HG03432 (cell line): ENCODE measurements at regions not wholly inside any gene's neighbourhood (a gene's known extent, or its start where the extent isn't known, plus 50 kb on each side); places are given as distances from the start of the nearest gene placed in this dataset.
"Not testable (repeated sequence)": the region's sequence is repeated elsewhere in the genome, so short reads cannot be mapped to it uniquely, and the experiment has no call there.

Source experiments
- ATAC-seq: cut with Tn5 transposase; IDR thresholded peaks from one replicate; pipeline ENCODE4 v1.9.1; 2021; ENCODE audit warnings: mild to moderate bottlenecking, moderate library complexity; ENCODE audit not compliant: unreplicated experiment

DNA sequence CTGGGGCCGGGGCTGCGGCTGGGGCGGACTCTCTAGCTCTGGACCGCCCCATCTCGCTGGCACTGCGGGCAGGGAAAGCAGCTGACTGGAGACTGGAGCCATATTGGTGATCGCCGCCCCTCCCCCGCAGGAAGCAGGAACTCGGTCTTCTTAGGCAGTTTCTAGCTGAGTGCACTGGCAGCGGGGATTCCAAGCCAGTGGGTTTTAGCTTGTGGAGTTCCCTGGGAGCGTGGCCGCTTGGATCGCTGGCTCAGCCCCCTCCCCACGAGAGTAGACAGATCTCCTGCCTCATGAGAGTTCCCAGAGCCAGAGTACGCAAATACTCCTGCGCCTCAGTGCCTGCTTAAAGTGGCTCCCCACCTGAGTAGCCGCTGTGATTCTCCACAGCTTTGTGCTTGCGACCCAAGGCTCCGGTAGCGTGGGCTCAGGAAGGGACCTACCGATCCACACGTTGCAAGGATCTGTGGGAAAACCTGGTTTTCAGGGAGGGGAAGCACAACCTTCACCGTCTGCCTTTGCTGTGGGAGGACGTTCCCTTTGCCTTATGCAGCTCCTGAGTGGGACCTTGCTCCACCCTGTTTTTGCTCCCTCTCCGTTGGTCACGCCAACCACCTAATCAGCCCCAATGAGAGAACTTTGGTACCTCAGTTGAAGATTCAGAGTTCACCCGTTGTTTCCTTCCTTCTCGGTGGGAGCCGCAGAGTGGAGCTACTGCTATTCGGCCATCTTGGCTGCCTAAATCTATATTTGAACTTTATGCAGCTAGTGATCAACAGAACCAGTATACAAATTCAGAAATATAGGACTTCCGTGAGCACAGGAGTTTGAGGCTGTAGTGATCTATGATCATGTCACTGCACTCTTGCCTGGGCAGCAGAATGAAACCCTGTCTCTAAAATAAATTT is 803.9 kb upstream of the PCDH10 start:
- no peak for ATAC-seq

DNA sequence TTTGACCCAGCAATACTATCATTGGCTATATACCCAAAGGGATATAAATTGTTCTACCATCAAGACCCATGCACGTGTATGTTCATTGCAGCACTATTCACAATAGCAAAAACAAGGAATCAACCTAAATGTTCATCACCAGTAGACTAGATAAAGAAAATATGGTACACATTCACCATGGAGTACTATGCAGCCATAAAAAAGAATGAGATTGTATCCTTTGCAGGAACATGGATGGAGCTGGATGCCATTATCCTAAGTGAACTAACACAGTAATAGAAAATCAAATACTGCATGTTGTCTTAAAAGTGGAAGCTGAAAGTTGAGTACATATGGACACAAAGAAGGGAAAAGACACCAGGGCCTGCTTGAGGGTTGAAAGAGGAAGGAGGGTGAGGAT is 803.1 kb upstream of the PCDH10 start:
- no peak for ATAC-seq

DNA sequence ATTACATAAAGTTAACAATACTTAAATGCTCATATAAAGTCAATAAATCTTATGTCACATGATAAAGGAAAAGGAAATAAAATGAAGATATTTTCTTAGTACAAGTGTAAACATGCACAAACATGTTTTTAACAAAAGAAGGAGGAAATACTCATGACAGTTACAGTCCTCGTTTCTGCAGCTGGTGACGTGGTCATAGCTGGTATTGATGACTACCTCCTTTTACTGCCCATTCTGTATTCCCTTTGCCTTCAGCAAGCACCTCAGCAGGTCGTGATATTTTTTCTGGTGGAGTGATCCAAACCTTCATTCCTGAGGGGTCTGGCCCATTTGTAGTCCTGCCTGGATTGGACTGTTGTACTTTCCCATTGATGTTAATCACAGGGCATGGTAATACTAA is 797.5 kb upstream of the PCDH10 start:
- not testable (repeated sequence) for ATAC-seq

DNA sequence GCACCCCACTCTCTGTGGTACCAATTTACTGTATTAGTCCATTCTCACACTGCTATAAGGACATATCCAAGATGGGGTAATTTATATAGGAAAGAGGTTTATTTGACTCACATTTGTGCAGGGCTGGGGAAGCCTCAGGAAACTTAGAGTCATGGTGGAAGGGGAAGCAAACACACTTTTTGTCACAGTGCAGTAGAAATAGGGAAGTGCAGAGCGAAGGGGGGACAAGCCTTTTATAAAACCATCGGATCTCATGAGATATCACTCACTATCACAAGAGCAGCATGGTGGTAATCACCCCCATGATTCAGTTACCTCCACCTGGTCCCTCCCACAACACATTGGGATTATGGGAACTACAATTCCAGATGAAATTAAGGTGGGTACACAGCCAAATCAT is 766.9 kb upstream of the PCDH10 start:
- ATAC-seq = no peak

DNA sequence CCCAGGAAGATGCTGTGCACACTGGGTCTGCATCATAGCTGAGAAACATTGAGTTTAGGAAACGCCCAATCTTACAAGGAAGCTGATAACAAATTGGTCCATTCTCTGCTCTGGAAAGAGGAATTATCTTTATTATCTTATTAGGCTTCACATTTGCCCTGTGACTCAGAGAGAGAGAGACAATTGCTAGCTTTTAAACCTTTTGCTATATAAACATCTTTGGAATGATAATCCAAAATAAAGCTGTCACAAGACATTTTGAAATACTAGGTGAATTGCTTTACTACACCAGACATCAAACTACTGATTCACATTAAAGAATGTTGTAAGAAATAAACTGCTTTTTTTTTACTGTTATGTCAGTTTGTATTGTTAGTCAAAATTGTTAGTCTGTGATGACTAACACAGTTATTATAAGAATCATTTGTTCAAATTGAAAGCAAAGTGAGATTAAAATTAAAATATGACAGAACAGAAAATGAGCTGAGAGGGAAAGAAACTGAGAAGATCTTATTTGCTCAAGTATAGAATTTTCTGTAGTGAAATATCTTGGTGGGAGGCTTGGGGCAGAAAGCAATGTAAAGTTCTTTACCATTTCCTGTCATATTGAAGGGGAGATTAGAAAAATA is 765.4 kb upstream of the PCDH10 start:
- ATAC-seq = no peak

DNA sequence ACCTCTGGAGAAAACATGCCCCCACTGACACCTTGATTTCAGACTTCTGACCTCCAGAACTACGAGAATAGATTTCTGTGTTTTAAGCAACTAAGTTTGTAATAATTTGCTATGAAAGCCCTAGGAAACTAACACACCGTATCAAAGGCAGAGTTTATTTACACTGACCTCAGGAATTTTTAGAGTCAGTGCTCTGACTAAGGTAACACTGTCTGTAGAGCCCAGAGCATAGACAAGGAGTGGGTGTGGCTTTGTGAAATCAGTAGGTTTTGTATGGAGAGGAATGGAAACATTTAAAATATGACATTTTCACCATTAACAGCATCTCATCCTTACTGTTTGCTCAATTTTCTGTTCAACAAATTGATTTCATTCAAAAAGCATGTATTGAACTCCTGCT is 764.4 kb upstream of the PCDH10 start:
- no peak for ATAC-seq

DNA sequence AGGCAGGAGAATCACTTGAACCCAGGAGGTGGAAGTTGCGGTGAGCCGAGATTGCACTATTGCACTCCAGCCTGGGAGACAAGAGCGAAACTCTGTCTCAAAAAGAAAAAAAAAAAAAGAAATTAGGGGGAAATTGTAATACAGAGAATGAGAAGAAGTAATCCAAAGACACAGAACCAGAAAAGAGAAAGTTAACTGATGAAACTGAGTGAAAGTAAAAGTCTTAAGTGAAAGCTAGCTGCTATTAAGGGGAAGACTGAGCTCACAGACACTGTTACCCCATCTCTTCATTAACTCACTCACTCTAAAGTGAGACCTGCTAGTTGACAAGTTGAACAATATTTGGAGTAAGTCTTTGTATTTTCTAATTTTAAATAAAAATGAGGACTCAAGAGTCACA is 763.0 kb upstream of the PCDH10 start:
- no peak for ATAC-seq

DNA sequence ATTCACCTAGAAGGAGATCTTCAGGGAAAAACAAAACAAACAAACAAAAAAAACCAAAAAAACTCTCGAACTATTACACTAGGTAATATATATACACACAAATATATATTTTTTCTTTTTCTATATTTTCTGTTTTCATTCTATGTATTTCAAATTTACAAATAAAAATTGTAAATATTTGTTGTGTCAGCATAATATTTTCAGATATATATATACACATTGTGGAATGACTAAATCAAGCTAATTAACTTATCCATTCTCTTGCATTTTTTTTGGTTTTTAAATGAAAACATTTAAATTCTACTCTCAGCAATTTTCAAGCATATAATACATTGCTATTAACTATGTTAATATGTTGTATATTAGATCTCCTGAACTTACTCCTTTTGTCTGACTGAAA is 762.0 kb upstream of the PCDH10 start:
- no peak for ATAC-seq

DNA sequence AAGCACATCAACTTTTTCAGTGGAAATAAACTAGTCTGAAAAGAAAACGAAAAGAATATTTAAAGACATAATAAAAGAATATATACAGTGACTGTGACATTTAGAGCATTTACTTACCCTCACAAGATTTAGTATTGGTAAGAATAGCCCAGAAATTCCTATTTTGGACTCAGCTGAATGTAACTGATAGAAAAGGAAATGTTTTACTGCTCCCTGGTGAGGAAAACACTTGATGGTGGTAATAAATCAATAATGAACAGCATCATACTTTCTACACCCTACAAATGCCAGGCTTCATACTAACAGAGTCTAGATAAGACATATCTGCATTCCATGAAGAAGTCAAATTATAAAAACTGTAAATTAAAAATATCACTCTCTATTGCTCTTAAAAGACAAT is 753.5 kb upstream of the PCDH10 start:
- no peak for ATAC-seq

DNA sequence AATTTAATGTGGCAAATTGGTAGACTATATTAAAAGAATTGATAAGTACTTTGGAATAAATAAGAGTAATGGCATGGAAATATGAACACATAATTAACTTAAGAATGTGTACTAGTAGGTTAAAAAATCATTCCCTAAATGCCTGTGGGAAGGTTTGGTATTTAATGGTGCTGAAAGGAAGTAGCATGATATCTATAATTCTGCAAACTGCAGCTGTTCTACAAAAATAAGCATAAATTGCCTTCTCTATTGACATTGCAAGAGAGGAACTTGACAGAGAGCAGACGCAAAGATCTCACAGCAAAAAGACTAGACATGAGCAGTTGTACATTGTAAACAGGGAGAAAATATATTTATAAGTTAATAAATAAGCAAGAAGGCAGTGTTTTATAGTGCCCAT is 752.5 kb upstream of the PCDH10 start:
- no peak for ATAC-seq

DNA sequence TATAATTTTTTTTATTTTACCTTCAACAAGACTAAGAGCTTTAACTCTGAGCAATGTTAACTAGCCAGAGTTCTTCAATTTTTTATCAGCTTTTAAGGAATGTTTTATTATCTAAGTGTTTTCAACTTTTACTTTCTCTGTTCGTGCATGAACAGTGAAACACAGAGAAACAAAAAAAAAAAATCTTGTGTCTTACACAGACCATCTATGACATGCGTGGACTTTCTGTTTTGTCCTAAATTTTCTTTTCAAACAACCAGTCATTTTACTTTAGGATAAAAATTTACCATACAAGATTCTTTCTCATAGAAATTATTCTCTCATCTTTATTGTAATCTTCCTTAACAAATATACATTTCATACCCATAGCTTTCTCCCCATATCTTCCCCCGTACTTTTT is 731.9 kb upstream of the PCDH10 start:
- no peak for ATAC-seq

DNA sequence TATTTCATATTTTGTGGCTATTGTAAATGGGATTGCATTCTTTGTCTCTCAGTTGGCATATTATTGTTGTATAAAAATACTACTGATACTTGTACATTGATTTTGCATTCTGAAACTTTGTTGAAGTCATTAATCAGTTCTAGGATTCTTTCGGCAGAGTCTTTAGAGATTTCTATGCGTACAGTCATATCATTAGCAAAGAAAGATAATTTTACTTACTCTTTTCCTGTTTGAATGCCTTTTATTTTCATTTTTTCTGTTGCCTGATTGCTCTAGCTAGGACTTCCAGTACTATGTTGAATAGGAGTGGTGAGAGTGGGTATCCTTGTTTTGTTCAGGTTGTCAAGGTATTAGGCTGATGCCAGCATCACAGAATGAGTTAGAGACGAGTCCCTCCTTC is 722.0 kb upstream of the PCDH10 start:
- ATAC-seq = no peak

DNA sequence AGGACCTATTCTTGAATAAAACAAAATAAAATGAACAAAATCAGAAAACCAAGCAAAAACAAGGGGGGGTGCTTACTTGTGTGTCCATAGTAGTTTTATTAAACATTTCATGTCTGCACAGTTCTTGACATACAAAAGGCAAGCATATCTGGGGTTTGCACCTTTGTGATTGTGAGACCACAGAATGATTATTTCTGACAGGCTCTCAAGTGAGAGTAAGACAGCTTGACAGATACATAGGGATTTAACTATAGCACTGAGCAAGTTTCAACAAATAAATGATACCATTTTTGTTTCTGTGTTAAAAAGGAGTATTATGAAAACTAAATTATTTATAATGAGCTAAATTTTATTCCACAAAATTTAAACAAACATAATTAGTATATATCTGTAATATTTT is 712.0 kb upstream of the PCDH10 start:
- ATAC-seq = no peak

DNA sequence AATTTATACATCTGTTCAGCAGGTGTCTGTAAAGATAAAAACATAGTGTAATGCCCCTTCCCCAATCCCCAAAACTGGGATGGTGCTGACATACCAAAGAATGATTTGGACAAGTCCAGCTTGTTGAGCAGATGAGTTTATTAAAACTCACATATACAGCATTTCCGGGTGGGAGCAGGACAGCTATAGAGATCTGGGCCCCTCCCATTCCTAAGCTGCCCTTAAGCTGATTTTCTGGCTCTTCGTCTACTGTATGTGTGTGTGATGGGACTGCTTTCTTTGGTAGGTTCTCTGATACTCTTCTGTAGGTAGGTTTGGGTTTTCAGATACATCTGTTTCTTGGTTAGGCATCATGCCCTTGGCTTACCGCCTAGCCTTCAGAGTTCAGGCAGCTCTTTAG is 703.7 kb upstream of the PCDH10 start:
- no peak for ATAC-seq

DNA sequence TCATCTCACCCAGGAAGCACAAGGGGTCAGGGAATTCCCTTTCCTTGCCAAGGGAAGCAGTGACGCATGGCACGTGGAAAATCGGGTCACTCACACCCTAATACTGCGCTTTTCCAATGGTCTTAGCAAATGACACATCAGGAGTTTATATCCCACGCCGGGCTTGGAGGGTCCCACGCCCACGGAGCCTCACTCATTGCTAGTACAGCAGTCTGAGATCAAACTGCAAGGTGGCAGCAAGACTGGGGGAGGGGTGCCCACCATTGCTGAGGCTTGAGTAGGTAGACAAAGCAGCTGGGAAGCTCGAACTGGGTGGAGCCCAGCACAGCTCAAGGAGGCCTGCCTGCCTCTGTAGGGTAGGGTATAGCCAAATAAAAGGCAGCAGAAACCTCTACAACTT is 691.1 kb upstream of the PCDH10 start:
- not testable (repeated sequence) for ATAC-seq

DNA sequence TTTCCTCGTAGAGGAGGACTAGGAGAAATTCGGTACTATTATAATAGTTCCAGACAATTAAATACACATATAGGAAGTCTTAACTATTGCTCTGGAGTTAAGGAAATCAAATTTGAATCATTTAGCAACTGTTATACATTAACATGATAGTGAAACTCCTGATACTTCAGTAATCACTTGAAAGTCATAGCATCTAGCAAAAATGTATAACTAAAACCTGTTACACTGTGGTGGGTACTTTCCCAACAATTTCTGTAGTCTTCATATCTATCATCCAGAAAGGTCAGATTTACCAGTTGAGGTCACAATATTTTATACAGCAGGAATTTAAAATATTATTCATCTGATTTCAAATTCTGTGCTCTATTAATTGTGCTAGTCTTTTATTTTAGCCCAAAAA is 669.6 kb upstream of the PCDH10 start:
- peak; percentile 83 for ATAC-seq

DNA sequence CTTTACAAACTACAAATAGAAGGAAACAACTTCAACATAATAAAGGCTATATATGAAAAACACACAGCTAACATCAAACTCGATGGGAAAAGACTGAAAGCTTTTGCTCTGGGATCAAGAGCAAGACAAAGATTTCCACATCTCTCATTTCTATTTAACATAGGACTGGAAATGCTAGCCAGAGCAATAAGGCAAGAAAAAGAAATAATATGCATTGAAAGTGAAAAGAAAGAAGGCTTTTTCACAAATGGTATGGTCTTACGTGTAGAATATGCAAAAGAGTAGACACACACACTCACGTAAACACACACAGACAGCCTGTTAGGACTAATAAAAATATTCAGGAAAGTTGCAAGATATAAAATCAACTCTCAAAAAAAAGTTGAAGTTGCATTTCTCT is 660.5 kb upstream of the PCDH10 start:
- ATAC-seq = no peak

DNA sequence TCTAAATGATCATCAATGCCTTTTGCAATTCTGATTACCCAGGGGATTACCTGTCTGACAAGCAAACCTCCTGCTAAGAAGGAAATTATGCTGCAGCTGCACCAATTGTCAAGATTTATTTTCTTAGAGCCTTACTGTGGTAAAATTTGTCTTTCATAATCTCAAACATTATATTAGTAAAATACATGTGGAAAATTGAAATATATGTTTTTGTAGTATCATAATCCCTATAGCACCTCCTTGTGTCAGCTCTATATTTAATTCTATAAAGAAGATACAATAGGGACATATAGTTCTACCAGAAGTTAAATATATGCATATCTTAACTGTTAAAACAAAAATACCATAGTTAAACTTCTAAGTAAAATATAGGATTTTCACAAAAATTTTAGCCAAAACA is 655.6 kb upstream of the PCDH10 start:
- no peak for ATAC-seq

DNA sequence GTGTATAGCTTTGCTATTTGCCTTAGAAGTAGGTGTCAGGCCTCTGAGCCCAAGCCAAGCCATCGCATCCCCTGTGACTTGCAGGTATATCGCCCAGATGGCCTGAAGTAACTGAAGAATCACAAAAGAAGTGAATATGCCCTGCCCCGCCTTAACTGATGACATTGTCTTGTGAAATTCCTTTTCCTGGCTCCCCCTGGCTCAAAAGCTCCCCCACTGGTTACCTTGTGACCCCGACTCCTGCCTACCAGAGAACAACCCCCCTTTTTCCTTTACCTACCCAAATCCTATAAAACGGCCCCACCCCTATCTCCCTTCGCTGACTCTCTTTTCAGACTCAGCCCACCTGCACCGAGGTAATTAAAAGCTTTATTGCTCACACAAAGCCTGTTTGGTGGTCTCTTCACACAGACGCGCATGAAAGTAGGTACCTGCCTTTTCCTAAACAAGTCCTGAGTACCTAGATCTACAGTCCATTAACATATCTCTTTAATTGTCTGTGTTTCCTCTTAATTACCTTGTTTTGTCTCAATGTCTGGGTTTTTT is 653.8 kb upstream of the PCDH10 start:
- not testable (repeated sequence) for ATAC-seq

DNA sequence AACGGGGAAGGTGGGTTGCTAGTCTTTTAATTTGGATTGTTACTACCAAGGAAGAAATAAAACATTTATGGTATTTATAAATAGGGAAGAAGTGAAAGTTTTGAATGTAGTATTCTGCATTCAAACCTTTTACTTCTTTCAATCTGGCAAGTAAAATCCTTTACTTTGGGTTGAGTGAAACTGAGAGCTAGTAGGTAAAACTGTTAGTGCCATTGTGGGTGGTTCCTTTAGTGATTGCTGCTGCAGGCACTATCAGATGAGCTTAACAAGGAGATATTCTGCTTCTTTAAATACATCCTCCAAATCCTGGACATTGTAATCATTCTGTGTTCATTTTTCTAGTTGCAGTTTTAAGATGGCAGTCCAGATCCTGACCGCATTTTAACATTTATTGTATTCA is 650.9 kb upstream of the PCDH10 start:
- ATAC-seq = no peak

DNA sequence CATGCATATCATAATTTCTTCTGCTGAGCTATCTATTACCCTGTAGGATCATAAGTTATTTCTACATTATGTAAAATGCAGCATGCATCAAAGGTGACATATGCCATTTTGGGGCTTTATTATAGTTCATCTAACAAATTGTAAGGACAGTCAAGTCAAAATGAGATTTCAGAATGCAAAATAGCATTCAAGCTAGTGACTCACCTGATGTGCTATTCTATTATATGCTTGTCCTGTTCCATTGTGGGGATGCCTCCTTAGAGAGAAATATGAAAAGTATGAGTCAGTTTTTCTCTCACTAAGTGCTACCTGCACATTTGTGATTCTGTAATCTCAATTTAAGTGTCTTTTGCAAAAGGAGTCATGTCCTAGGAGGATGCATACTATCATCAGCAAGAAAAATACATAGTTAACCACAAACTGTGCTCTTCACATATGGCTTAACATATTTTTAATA is 647.0 kb upstream of the PCDH10 start:
- ATAC-seq = peak; percentile 65

DNA sequence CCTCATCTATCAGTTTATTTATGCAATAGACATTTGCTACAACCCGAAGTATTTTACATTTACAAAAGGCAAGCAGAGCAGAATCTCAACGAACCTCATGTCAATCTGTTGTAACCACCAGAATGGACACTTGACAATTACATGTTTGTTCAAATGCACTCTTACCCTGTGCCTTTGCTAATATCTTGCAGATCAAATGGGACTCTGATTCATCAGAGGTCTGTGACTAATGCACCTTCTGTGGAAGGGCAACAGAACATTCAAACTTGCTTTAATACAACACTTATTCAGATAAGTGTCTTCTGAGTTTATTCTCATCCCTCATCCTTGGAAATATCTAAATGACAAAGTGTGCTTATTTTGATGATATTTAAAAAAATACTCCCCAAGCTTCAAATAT is 644.7 kb upstream of the PCDH10 start:
- ATAC-seq = no peak
